HG03095 (cell line): ENCODE measurements at regions not wholly inside any gene's neighbourhood (a gene's known extent, or its start where the extent isn't known, plus 50 kb on each side); places are given as distances from the start of the nearest gene placed in this dataset.
"Not testable (repeated sequence)": the region's sequence is repeated elsewhere in the genome, so short reads cannot be mapped to it uniquely, and the experiment has no call there.

Experiments
- ATAC-seq: cut with Tn5 transposase; IDR thresholded peaks from one replicate; pipeline ENCODE4 v1.9.1; 2021; ENCODE audit warnings: moderate library complexity; ENCODE audit not compliant: unreplicated experiment

DNA sequence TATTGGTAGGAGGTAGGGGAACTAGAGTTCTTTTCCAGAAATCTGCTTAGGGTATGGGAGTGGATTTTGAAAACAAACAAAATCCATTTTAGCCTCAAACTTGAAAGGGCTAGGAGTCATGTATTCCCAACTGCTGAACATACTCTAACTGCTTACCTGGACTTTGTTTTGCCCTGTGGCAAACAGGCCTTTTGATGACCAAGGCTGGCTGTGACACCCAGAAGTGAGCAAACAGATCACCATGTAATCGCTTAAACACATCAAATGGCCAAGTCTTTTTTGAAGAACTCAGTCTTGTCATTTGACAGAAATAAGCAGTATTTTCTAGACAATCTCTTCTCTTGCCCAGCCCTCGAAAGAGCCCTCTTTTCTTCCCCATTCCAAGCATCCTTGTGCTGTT lies 203.4 kb downstream of the KIT start:
- no peak for ATAC-seq

GRCh38 chr4:54855191-54855854 lies 197.6 kb downstream of the KIT start:
- no peak for ATAC-seq

- no peak for ATAC-seq
Observed at GRCh38 chr4:54852602-54853001, 194.8 kb downstream of the KIT start.

- no peak for ATAC-seq
Observed at GRCh38 chr4:54852054-54852453, 194.3 kb downstream of the KIT start.

DNA sequence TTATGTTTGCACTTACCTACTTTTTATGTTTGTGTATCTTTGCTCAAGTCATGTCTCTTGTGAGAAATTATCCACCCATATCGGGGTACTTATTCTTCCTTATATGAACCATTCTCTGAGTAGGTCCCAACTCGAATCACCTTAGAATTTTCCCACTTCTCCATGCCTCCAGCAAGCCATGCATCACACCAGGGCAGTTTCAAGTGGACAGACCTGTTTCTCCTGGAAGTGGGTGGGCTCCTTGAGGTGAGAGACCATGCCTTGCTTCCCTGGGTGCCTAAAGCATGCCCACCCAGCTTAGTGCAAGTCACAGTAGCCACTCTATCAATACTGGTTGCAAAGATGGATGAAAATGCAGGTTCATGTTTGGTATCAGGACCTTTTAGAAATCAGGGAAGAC lies 187.2 kb downstream of the KIT start:
- no peak for ATAC-seq

DNA sequence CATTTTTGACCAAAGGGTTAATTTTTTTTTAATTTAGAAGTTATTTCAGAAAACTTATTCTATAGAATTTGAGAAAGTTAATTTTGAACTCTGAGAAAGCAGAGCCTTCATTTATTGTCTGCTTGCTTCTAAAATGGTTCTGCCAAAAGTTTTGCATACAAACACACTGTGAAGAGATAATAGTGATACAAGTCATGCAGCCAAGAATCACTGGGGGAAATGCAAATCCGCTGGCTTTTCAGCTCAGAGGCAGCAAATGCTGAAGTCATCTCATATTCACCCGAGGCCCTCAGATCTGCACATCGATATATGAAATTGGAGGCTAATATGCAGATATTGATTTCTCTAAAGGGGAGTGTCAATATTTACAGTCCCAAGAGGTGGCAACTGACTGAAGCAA lies 186.2 kb downstream of the KIT start:
- no peak for ATAC-seq

DNA sequence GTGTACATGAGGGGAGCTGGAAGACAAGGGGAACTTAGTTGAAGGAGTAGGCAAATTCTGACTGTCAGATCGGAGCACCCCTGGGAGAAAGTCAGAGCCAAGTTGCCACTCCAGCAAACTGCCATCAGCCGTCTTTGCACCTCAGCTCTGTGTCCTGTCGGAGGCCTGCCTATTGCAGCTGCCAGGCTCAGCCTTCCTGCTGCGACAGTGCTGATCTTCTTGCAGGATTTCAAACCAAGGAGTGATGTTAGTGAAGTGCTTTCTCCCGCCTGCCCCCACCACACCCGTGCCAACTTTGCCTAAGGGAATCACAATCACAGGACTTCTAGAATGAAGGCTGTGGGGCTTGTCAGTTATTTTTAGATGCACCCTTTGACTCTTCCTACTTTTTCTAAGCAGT lies 185.3 kb downstream of the KIT start:
- ATAC-seq: no peak

DNA sequence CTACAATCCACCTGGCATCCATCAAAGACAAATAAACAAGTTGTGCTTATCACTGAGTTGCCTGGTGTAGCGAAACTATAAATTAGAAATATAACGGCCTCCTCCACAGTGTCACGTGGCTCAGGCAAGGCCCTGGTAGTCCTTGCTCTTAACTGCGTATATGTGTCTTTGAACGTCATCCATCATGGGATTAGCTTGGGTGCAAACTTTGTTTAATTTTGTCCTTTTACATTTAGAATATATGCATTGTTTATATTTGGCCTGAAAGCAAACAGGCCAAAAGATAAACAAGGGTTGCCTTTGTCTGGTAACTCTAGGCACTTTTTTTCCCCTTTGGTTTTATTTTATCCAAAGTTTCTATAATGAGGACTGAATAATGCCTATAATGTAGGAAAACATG lies 184.9 kb downstream of the KIT start:
- ATAC-seq: no peak

DNA sequence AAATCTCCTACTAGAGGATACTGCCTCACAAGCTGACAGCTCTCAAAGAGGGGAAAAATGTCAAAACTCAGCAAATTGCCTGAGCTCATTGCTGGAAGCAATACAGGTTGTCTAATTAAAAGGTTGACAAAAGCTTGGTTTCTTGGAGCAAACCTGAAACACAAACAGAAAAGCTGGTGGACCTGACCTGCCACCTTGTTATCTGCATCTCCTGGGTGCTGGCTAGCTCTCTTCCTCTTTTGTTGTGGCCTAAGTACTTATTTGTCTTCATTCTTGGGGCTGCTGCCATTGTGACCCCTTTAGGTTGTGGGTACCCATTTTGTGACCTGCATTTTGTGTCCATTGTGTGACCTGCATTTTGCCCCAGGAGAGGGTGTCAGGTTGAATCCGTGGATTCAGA lies 184.5 kb downstream of the KIT start:
- no peak for ATAC-seq

DNA sequence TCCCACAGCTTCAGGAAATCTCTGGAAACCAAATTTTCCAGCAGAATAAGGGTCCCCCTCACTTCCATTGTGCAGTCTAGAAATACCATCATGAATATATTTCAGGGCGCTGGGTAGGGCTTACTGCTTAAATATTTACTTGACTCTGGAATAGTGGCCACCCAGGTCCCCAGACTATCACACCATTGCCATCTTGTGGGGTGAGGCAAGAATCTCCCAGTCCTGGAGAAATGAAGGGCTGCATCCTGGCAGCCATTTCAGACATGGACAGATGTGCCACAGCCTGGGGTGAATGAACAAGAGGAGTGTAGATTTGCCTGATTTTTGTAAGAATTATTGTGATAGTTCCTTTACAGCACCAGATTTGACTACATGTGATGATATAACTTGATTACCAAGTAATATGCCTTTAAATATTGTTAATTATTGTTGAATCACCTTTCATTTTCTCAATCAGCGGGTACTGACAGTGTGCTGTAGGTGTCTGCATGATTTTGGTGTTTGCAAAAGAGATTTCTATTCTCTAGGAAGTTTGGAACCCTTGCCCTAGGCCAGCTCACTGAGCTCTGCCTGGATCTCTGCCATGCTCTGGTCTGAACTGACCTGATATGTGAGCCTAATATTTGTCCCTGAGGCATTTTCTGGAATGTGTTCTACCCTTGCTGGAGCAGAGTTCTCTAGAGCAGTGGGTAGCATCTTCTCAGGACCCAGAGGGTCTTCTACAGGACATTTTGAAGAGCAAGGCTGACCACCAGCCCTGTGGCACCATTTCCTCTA lies 183.4 kb downstream of the KIT start:
- ATAC-seq: no peak

DNA sequence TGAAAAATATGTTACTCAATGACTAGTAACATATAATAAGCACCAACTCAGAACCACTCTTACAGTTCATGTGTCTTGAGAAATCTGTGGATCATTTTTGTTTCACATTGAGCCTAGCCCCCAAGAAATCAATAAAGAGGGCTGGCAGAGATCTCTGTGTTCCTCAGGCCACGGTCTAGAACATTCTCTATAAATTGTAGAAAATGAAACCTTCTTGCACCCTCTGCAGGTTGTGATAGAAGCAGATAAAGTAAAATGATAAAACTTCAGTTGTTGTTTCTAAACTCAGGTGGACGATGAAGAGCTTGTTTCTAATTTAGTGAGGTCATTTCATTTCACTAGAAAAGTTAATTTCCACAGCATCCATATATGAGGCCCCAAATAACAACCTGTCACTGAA lies 182.7 kb downstream of the KIT start:
- ATAC-seq: no peak

GRCh38 chr4:54838301-54838700 lies 180.5 kb downstream of the KIT start:
- no peak for ATAC-seq

GRCh38 chr4:54837576-54838140 lies 179.9 kb downstream of the KIT start:
- no peak for ATAC-seq

DNA sequence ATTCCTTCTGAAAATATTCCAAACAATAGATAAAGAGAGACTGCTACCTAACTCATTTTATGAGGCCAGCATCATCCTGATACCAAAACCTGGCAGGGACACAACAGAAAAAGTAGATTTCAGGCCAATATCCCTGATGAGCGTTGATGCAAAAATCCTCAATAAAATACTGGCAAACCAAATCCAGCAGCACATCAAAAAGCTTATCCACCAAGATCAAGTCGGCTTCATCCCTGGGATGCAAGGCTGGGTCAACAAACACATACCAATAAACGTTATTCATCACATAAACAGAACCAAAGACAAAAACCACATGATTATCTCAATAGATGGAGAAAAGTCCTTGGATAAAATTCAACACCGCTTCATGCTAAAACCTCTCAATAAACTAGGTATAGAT lies 170.6 kb downstream of the KIT start:
- ATAC-seq: not testable (repeated sequence)

DNA sequence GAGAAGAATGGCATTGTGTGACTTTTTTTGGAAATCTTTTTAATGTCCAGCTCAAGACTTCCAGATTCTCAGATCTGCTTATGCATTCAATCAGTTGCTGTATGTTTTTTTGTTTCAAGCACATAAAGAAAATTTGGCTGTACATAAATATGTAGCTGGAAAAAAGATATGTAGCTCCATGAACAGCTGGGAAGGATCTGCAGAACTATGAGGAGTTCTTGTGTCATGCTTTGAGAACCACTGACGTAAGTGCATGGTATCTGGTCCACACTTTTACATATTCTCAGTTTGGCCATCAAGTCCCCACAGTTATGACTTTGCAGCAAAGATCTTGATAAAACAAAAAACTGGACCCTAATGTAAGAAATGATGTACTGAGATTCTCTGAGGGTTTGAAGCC lies 165.9 kb downstream of the KIT start:
- no peak for ATAC-seq

DNA sequence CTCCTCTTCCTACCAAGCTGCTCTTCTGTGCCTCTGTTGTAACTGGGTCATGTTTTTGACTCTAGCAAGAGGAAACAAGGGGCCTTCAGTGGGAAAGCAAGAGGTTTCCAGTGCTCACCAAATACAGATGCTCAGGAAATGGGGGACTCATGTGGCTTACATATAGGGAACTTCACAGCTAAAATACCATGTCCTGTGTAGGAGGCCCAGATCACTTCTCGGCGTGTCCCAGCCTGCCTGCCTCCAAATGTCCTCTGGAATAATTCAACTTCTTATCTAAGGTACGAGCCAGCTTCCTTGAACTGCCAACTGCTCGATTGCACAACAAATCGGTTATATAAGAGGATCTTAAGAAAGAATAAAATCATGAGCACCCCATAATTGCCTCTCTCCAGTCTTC lies 161.3 kb downstream of the KIT start:
- no peak for ATAC-seq

GRCh38 chr4:54818481-54818880 lies 160.7 kb downstream of the KIT start:
- ATAC-seq: no peak

DNA sequence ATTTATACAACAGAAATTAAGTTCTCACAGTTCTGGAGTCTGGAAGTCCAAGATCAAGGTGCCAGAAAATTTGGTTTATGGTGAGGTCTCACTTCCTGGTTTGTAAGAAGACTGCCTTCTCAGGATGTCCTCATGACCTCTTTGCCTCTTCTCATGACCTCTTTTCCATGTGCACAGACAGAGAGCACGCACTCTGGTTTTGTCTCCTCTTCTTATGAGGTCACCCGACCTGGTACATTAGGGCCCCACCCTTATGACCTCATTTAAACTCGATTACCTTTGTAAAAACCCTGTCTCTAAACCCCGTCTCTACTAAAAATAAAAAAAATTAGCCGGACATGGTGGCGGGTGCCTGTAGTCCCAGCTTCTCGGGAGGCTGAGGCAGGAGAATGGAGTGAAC lies 155.9 kb downstream of the KIT start:
- no peak for ATAC-seq

- ATAC-seq: no peak
Observed at GRCh38 chr4:54806351-54806750, 148.6 kb downstream of the KIT start.

DNA sequence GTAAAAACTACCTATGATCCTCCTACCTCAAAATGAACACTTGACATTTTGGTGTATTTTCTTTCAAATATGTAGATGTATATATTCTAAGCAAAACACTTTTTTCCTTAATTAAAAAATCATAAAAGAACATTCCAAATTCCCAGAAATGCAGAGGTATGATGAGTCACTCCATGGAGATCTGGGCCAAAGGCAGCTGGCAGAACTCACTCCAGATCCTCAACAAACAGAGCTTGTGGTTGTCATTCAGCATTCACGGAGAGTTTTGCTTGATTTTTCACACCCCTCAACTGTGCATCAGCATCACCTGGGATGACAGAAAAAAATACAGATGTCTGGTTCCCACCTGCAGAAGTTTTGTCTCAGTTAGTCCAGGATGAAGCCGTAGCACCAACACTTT lies 144.6 kb downstream of the KIT start:
- ATAC-seq: no peak

DNA sequence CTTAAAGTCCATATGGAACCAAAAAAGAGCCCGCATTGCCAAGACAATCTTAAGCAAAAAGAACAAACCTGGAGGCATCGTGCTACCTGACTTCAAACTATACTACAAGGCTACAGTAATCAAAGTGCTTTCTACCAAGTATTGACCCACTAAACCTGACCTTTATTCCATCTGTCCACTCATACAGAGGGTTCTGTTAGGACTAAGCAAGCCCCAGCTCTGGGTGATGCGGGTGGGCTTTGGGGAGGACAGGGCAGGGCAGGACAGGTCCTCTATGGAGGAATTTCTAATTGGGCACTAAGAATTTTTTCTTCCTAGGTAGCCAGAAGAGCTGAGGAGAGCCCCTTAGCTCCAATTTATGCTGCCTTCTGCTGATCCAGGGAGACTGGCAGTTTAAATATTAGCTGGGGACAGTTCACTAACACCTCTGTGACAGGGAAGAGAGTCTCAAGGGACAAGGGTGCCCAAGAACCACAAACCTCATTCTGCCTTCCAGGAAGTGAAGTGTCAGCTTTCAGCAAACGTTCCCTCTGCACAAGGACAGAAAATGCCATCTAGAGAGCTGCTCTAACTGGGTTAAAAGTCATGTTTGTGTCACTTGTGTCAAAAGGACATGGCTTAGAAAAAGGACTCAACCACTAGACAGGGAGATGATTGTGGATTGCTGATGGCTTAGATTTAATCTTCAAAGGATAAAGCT lies 143.2 kb downstream of the KIT start:
- no peak for ATAC-seq

- ATAC-seq: no peak
Observed at GRCh38 chr4:54794579-54794978, 136.8 kb downstream of the KIT start.
